ENCODE measurements at regions not wholly inside any gene's neighbourhood (a gene's known extent, or its start where the extent isn't known, plus 50 kb on each side); places are given as distances from the start of the nearest gene placed in this dataset.

GRCh38 chr11:101334581-101334980 is 205.0 kb upstream of the PGR start:
- H3K27ac Mint-ChIP-seq, result no peak overlapping the region

GRCh38 chr11:101331411-101331810 is 201.8 kb upstream of the PGR start:
- intact Hi-C loops (cut with micrococcal nuclease), result no loop called here
- no peak overlapping the region for H3K4me3 Mint-ChIP-seq
- peaks cover 10% of the 10 kb centered on the region for H3K9me3 Mint-ChIP-seq
- H3K4me1 Mint-ChIP-seq, result no peaks in the 10 kb centered on the region
- H3K36me3 Mint-ChIP-seq (ENCODE audit: low read depth), result no peaks in the 10 kb centered on the region
- no peak for DNase-seq
- no peaks in the 10 kb centered on the region for H3K27me3 Mint-ChIP-seq
- H3K27ac Mint-ChIP-seq, result no peak overlapping the region

More at GRCh38 chr11:101334581-101334980, 205.0 kb upstream of the PGR start:
- Mint-ChIP-seq H3K4me3 (no peak overlapping the region), H3K4me1 (no peaks in the 10 kb centered on the region), H3K9me3 (peaks cover 10% of the 10 kb centered on the region), H3K36me3 (ENCODE audit: low read depth) (no peaks in the 10 kb centered on the region), H3K27me3 (no peaks in the 10 kb centered on the region)
- DNase-seq, result no peak
- intact Hi-C loops (cut with micrococcal nuclease), result no loop called here

DNA sequence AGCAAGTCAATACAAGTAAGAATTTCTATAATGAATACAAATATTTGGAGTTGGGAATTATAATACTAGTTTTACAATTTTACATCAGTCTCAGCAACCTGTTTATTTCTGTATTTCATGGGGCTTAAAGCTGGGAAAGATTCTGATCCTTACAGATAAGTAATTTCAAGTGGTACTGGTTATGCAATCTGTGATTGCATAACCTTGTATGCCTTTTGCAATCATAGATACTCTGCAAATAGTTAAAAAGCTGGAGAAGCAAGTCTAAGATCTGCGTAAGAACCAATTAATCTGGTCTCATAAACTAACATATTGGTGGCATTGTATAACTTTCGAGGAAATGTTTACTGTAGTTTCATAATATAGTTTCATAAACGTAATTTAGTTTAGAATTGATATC is 198.3 kb upstream of the PGR start:
- H3K27ac Mint-ChIP-seq, result no peak overlapping the region
- H3K4me1 Mint-ChIP-seq, result no peaks in the 10 kb centered on the region
- H3K27me3 Mint-ChIP-seq, result no peaks in the 10 kb centered on the region
- no peak for DNase-seq
- H3K36me3 Mint-ChIP-seq (ENCODE audit: low read depth), result no peaks in the 10 kb centered on the region
- H3K4me3 Mint-ChIP-seq, result no peak overlapping the region
- H3K9me3 Mint-ChIP-seq, result peaks cover 7% of the 10 kb centered on the region
- intact Hi-C loops (cut with micrococcal nuclease), result no loop called here

- intact Hi-C loops (cut with micrococcal nuclease), result no loop called here
- Mint-ChIP-seq H3K27ac (no peak overlapping the region), H3K27me3 (no peaks in the 10 kb centered on the region), H3K9me3 (peaks cover 7% of the 10 kb centered on the region), H3K4me3 (no peak overlapping the region), H3K36me3 (ENCODE audit: low read depth) (no peaks in the 10 kb centered on the region), H3K4me1 (no peaks in the 10 kb centered on the region)
- DNase-seq, result no peak
These were observed 196.5 kb upstream of the PGR start for GRCh38 chr11:101326141-101326540.

DNA sequence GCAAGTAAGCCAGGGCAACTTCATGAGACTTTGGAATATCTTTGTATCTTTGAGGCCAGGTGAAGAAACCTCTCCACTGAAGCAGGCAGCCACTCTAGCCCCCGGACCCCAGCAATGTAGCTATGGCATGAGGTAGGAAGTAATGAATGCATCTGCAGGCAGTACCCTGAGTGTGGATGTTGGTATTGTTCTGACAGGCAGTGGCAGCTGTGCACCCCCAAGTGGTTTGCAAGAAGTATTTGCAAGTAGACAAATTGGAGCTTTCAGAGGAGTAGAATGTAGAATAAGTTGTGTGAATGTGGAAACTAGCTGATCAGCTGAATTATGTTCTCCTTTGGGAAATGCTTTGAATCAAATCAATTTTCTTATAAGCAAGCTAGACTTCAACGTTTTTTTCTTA is 194.4 kb upstream of the PGR start:
- Mint-ChIP-seq H3K27ac (no peak overlapping the region), H3K4me3 (no peak overlapping the region), H3K27me3 (no peaks in the 10 kb centered on the region), H3K36me3 (ENCODE audit: low read depth) (no peaks in the 10 kb centered on the region), H3K4me1 (no peaks in the 10 kb centered on the region), H3K9me3 (no peaks in the 10 kb centered on the region)
- intact Hi-C loops (cut with micrococcal nuclease), result no loop called here
- DNase-seq, result no peak

GRCh38 chr11:101321222-101321621 is 191.6 kb upstream of the PGR start:
- DNase-seq, result no peak
- Mint-ChIP-seq H3K36me3 (ENCODE audit: low read depth) (no peaks in the 10 kb centered on the region), H3K9me3 (peaks cover 4% of the 10 kb centered on the region), H3K4me1 (no peaks in the 10 kb centered on the region), H3K27me3 (no peaks in the 10 kb centered on the region), H3K4me3 (no peak overlapping the region), H3K27ac (no peak overlapping the region)
- intact Hi-C loops (cut with micrococcal nuclease), result no loop called here

DNA sequence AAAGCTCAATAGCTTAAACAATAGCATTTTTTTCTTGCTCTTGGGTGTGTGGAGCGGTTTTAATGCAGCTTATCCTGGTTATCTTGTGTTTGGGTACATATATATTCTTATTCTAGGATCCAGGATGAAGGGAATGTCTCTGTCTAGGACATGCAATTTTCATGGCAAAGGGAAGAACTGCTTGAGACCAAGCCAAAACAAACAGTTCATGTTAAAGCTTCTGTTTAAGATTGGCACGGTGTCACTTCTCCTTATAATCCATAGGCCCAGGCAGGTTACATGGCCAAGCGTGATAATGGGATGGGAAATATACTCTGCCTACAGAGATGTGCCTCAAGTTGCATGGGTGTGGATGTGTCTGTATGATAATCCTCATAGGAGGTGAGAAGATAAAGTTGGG is 177.1 kb upstream of the PGR start:
- no peaks in the 10 kb centered on the region for H3K4me1 Mint-ChIP-seq
- no peaks in the 10 kb centered on the region for H3K27me3 Mint-ChIP-seq
- H3K9me3 Mint-ChIP-seq, result peaks cover 3% of the 10 kb centered on the region
- intact Hi-C loops (cut with micrococcal nuclease), result no loop called here
- no peak overlapping the region for H3K4me3 Mint-ChIP-seq
- no peak overlapping the region for H3K27ac Mint-ChIP-seq
- no peaks in the 10 kb centered on the region for H3K36me3 Mint-ChIP-seq (ENCODE audit: low read depth)
- DNase-seq, result no peak

DNA sequence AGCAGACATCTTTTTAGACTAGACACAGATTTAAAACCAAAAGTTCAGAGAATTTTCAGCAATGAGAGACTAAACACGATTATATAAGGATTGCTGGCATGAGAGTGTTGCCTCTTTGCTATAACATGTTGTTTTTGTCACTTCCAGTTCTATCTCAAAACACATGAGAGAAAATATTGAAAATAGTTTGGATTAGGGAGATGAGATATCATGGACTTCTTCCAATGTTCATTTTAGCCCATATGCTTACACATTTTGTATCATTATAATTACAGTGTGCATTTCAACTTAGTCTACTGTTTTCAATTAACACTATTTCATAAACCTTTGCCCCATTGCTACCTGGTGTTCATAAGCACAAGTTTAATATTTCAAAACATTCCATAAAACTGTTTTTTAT is 175.9 kb upstream of the PGR start:
- no peak for DNase-seq
- intact Hi-C loops (cut with micrococcal nuclease), result no loop called here
- Mint-ChIP-seq H3K4me3 (no peak overlapping the region), H3K4me1 (no peaks in the 10 kb centered on the region), H3K27ac (no peak overlapping the region), H3K36me3 (ENCODE audit: low read depth) (no peaks in the 10 kb centered on the region), H3K27me3 (no peaks in the 10 kb centered on the region), H3K9me3 (peaks cover 1% of the 10 kb centered on the region)

DNA sequence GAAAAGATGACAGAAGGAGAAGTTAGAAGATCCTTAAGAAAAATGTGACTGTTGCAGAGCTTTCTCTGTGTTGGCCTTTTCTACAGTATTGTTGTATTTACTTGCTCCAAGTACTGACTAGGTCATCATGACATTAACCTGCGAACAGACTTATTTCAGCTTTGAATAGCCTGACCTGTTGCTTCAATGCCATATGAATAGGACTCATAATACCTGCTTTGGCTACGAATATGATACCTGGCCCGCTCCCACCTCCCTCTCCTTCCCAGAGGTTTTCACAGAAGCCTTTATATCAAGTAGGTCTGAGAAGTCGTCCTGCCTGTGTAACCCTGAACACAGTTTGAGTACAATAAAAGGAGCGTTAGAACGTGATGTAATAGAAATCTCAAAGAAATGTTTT is 169.6 kb upstream of the PGR start:
- H3K9me3 Mint-ChIP-seq, result peaks cover 4% of the 10 kb centered on the region
- H3K4me3 Mint-ChIP-seq, result no peak overlapping the region
- intact Hi-C loops (cut with micrococcal nuclease), result no loop called here
- no peaks in the 10 kb centered on the region for H3K27me3 Mint-ChIP-seq
- H3K27ac Mint-ChIP-seq, result no peak overlapping the region
- no peaks in the 10 kb centered on the region for H3K36me3 Mint-ChIP-seq (ENCODE audit: low read depth)
- DNase-seq, result no peak
- no peaks in the 10 kb centered on the region for H3K4me1 Mint-ChIP-seq

GRCh38 chr11:101296896-101297295 is 167.3 kb upstream of the PGR start:
- no peak overlapping the region for H3K27ac Mint-ChIP-seq
- H3K9me3 Mint-ChIP-seq, result peaks cover 4% of the 10 kb centered on the region
- intact Hi-C loops (cut with micrococcal nuclease), result no loop called here
- H3K4me1 Mint-ChIP-seq, result no peaks in the 10 kb centered on the region
- H3K4me3 Mint-ChIP-seq, result no peak overlapping the region
- no peaks in the 10 kb centered on the region for H3K27me3 Mint-ChIP-seq
- no peaks in the 10 kb centered on the region for H3K36me3 Mint-ChIP-seq (ENCODE audit: low read depth)
- no peak for DNase-seq

GRCh38 chr11:101292661-101293240 is 163.1 kb upstream of the PGR start:
- Mint-ChIP-seq H3K36me3 (ENCODE audit: low read depth) (no peaks in the 10 kb centered on the region), H3K4me1 (no peaks in the 10 kb centered on the region), H3K4me3 (no peak overlapping the region), H3K27me3 (no peaks in the 10 kb centered on the region), H3K9me3 (peaks cover 9% of the 10 kb centered on the region), H3K27ac (no peak overlapping the region)
- DNase-seq, result no peak
- intact Hi-C loops (cut with micrococcal nuclease), result no loop called here

DNA sequence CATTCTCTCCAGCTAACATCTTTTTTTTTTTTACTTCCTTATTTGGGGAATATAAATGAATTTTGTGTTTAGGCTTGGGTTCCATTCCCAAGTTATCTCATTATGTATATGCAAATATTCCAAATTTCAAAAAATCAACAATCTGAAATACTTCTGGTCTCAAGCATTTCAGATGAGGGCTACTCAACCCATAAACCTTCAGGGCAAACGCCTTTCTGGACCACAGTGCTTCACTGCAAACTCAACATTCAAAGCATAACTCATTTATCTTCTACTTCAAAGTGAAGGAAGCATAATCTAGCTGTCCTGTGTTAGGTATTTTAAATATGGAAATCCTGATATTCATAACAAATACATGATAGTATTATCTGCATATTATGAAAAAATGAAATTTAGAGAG is 161.7 kb upstream of the PGR start:
- DNase-seq, result no peak
- H3K27me3 Mint-ChIP-seq, result no peaks in the 10 kb centered on the region
- H3K36me3 Mint-ChIP-seq (ENCODE audit: low read depth), result no peaks in the 10 kb centered on the region
- intact Hi-C loops (cut with micrococcal nuclease), result no loop called here
- no peak overlapping the region for H3K27ac Mint-ChIP-seq
- H3K4me1 Mint-ChIP-seq, result no peaks in the 10 kb centered on the region
- peaks cover 9% of the 10 kb centered on the region for H3K9me3 Mint-ChIP-seq
- H3K4me3 Mint-ChIP-seq, result no peak overlapping the region

- H3K27ac Mint-ChIP-seq, result no peak overlapping the region
- peaks cover 9% of the 10 kb centered on the region for H3K9me3 Mint-ChIP-seq
- H3K4me3 Mint-ChIP-seq, result no peak overlapping the region
- intact Hi-C loops (cut with micrococcal nuclease), result no loop called here
- no peaks in the 10 kb centered on the region for H3K27me3 Mint-ChIP-seq
- H3K4me1 Mint-ChIP-seq, result no peaks in the 10 kb centered on the region
- DNase-seq, result no peak
- no peaks in the 10 kb centered on the region for H3K36me3 Mint-ChIP-seq (ENCODE audit: low read depth)
These were observed 158.8 kb upstream of the PGR start for GRCh38 chr11:101288392-101288791.

DNA sequence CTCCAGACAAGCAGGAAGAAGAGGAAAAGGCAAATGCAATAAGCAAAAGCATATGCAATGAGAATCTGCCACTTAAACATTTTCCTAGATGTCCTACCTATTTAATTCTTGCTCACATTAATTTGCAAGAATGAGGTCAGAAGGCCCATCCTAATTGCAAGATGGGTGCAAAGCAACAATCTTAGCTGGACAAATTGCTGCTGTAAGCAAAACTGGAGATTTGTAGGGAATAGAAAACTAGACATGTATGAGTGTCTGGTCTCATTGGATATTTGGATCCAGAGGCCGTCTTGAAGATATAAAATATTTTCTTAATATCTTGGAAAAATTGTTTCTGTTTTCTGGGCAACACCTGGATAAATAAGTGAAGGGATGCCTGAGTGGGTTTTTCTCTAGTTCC is 150.1 kb upstream of the PGR start:
- no peaks in the 10 kb centered on the region for H3K4me1 Mint-ChIP-seq
- no peak for DNase-seq
- no peaks in the 10 kb centered on the region for H3K27me3 Mint-ChIP-seq
- H3K4me3 Mint-ChIP-seq, result no peak overlapping the region
- H3K36me3 Mint-ChIP-seq (ENCODE audit: low read depth), result no peaks in the 10 kb centered on the region
- H3K9me3 Mint-ChIP-seq, result peaks cover 3% of the 10 kb centered on the region
- intact Hi-C loops (cut with micrococcal nuclease), result no loop called here
- no peak overlapping the region for H3K27ac Mint-ChIP-seq

DNA sequence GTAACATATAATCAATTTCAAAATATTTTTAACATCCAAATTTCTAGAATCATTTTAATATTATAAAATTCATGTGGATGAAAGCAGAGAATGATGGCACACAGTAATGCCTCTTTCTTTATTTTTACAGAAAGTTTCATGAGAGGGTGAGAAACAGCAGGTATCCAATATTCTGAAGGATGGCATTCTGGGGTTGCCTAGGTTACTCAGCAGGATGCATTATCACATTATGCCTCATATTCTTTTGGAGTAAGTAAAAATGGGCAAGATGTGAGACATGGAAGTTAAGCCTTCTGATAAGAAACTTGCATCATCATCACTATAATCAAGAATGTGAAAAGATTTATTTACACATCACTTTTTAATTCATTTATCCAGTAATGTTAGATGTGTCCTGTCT is 148.7 kb upstream of the PGR start:
- intact Hi-C loops (cut with micrococcal nuclease), result no loop called here
- Mint-ChIP-seq H3K4me3 (no peak overlapping the region), H3K27me3 (no peaks in the 10 kb centered on the region), H3K9me3 (peaks cover 3% of the 10 kb centered on the region), H3K27ac (no peak overlapping the region), H3K36me3 (ENCODE audit: low read depth) (no peaks in the 10 kb centered on the region), H3K4me1 (no peaks in the 10 kb centered on the region)
- no peak for DNase-seq

All from activated CD4-positive, alpha-beta T cell treated with anti-CD3 and anti-CD28 coated beads, Interleukin-2, amount 10 ng/mL, durations not matched to agents 24 days and 14 days (primary cell).